HG02571 (cell line): ENCODE measurements at regions not wholly inside any gene's neighbourhood (a gene's known extent, or its start where the extent isn't known, plus 50 kb on each side); places are given as distances from the start of the nearest gene placed in this dataset.
"Not testable (repeated sequence)": the region's sequence is repeated elsewhere in the genome, so short reads cannot be mapped to it uniquely, and the experiment has no call there.

Experiments used
- ATAC-seq: cut with Tn5 transposase; IDR thresholded peaks from one replicate; pipeline ENCODE4 v1.9.1; 2021; ENCODE audit warnings: mild to moderate bottlenecking, moderate library complexity; ENCODE audit not compliant: unreplicated experiment

DNA sequence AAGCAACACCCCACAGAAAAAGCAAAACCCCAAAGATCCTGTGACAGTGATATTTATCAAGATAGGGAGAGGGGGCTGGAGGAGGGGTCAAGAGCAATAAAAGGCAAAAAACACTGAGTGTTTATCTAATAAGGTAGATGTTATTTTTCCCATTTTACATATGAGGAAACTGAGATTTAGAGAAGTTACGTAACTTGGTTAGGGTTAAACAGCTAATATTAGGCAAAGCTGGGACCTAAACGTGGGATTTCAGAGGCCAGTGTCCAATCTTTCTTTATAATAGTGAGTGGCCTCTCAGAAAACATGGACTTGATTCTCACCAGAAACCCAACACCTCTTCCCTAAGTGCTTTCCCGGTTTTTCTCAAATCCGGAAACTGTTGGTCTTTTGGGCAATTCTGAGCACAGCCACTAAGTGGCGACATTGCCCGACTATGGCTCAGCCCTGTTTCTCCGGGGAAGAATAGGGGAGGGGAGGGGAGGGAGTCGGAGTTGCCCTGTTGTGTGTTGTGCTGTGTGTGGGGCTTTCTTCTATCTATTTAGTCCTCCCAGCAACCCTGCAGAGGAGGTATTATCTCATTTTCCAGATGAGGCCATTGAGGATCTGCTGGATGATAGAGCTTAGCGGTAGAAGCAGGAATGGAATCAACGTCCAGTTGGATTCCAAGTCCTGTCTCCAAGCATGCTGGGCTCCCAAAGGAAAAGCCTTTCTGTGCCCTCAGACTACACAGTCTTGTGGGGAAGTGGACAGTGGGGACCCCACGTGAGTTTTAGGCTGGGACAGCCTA lies 58.7 kb upstream of the ETV3 start:
- not testable (repeated sequence) for ATAC-seq

DNA sequence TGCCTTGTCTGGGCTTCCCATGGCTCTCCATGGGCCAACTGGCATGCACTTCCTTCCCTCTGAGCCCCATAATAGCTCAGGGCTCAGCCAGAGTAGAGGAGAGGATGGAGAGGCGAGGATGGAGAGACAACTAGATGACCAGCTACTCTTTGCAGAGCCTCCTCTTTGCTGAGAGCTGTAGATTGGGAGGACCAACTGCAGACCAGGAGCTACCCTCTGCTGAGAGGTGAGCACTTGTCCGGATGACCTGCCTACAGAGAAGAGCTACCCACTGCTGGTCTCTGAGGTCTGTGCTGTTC lies 58.0 kb upstream of the ETV3 start:
- no peak for ATAC-seq

DNA sequence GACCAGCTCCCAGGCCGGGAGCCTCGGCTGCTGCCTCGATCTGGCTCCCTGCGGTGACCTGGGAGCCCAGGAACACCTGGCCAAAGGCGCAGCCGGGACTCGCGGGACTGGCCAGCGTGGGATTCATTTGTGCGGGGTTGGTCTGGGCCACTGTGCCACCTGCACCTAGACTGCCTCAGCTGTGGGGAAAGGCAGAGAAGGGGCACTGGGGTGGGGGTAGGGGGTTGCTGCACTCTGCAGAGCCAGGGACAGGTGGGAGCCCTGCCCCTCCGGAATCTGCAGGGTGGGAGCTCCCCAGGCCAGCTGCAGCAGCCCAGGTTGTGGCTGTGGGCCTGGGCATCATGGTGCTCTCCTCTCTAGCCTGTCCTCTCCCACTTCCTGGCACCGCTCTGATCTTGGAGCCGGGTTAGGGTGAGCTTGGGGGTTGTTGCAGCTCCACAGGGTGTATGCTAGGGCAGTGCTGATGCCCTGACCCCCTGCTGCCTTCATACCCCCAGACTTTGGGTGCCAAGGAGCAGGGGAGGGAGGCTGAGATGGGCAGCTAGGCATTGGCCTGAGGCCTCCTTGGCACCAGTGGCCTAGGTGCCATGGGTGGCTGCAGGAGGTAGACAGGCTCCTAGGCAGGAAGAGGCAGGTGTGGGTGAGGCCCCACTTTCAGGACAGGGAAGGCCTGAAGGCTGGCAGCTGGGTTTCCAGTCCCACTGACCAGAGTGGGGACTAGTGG lies 57.5 kb upstream of the ETV3 start:
- no peak for ATAC-seq

DNA sequence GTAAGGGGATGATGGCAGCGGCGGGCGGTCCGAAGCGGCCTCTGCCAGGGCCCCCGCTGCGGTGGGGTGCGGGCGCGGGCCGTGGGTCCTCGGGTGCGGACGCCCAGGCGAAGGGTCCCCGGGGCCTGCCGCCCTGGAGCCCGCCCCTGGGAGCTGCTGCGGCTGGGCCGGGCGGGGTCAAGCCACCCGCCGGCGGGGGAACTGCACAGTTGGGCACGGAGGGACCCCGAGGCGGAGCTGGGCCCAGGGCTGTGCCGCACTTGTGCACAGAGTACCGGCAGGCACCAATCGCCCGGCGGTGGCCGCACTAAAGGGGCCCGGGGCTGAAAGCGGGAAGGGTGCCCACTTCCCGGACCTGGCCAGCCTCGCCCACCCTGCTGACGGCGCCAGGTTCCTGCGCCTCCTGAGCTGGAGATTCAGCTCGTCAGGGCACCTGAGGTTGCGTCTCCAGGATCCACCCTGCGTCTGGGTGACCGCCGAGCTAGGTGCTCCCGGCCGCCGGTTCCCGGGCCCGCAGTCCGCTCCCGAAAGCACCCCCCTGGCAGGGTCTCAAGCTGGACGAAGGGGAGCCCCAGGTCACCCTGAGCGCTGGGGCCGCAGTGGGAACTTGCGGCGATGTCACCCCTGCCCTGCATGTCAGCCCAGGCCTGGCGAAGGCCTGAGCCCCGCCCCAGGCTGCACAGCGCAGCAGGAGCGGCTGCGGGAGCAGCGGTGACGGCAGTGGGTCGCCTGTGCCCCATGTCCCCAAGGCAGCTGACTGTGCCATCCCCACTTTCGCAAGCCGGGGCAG lies 56.7 kb upstream of the ETV3 start:
- no peak for ATAC-seq

DNA sequence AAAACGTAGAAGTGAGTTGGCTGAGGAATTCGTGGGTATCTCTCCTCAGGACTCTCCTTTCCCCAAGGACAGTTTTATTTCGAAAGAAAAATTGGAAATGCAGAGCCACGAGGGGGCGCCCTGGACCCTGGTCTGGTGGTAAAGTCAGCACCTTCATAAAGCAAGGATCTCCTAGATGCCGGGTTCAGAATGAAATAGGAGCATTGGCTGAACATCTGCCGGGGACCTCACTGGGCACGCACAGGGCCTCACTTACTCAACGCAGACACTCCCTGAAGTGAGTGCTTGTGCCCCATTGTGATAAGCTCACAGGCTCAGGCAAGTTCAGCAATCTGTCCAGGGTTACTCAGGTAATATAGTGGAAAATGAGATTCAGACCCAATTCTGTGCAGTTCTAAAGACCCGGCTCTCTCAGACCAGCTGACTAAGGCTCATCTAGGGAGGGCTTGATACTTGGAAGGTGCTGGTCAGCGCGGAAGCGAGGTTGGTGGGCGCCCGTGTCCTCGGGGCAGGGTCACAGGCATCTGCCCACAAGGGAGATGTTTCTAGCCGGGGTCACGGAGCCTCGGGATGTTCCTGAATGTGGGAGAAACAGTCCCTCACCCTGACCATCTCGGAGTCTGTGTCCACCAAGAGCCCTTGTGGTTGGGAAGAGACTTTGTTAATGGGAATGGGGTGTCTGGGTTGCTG lies 55.7 kb upstream of the ETV3 start:
- no peak for ATAC-seq

DNA sequence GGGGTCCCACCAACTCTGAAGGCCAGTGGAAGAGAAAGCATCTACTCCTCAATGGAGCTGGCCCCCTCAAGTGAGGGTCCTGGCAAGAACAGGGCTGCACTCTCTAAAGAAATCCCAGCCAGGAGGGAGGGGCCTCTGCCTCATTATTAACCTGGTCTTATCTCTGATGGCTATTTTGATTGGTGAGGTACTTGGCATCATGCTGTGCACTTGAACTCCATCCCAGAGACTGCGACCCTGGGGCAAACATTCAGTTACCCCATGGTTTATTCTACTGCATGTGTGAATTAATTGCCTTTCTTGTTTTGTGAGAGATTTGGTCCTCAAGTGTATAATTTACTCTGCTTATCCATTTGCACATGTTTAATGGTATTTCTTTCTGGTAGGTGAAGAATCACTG lies 55.0 kb upstream of the ETV3 start:
- no peak for ATAC-seq

DNA sequence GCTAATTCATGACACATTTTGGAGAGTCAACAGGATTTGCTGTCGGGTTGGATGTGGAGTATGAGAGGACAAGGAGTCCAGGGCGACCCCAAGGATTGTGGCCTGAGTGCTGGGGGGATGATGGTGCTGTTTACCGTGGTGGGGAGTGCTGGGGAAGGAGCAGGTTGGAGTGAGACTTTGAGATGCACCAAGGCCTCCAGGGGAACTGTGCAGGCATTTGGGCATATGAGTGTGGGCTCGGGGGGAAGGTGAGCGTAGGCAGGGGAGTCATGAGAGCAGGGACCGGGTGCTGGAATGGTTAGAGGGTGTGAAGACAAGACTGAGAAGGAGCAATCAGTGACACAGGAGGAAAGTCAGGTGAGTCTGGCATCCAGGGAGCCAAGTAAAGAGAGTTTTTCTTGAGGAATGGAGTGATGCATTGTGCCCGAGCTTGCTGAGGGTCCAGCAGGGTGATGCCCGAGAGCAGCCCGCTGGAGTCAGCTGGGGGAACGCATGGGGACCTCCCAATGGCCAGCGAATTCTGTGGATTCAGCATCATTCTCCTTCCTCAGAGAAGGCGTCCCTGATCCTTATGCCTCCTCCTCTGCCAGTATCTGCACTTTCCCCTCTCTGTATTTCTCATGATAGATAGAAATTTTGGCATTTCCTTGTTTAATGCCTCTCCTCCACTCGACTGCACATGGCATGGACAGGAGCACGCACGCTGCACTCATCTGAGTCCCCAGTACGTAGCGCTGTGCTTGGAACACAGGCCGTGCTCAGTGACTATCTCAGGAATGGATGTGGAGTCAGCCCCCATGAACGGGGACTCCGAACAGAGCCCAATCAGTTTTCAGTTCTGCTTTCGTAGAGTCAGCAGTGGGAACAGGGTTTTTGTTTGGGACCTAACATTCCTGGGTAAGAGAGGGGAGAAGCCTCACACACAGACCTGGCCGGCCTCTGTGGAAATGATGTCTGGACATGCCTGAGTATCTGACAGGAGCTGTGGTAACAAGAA lies 52.1 kb upstream of the ETV3 start:
- ATAC-seq, result no peak

DNA sequence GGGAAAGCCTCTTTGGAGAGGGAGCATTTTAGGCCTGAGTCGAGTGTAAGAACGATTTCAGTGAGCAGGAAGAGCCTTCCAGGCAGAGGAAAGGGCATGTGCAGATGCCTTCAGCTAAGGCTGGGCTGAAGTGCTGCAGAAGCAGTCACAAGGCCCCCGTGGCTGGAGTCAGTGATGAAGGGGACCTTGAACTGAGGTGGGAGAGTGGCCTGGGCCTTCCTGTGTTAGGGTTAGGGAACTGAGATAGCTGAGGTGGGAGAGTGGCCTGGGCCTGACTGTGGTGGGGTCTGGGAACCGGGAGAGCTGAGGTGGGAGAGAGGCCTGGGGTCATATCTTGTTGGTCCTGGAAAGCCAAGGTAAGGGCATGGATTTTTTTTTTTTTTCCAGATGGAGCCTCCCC lies 50.9 kb upstream of the ETV3 start:
- no peak for ATAC-seq
